H1 (cell line): ENCODE measurements at regions not wholly inside any gene's neighbourhood (a gene's known extent, or its start where the extent isn't known, plus 50 kb on each side); places are given as distances from the start of the nearest gene placed in this dataset.

Experiments
- CTCF ChIA-PET: fragments of 300-600 bp; sonication (Branson Sonifier 250); formaldehyde crosslinking; loops from one replicate; lab custom pipeline; 2021; ENCODE audit not compliant: partially characterized antibody; lab: Charles Lee
- POLR2A ChIA-PET: fragments of 300-600 bp; sonication (Branson Sonifier 250); formaldehyde crosslinking; loops from one replicate; lab custom pipeline; 2021; ENCODE audit warnings: inconsistent platforms; ENCODE audit not compliant: partially characterized antibody; lab: Charles Lee
- DNase-seq, 2 experiments: peaks; one replicate each; pipeline versions ENCODE4 v3.0.0 to v3.0.0-alpha.2; 2010 to 2022; ENCODE audit warnings: low spot score in 2 of 2, low read depth in 1 of 2, mixed read lengths in 1 of 2
- FAIRE-seq: peaks from 2 replicates; lab custom pipeline; 2011; peaks lifted over from hg19 to GRCh38; lab: Jason Lieb, UNC
- H2AFZ ChIP-seq: 2 replicates; pipeline ENCODE4 v1.8.1; 2012; ENCODE audit warnings: low read length, inconsistent platforms
- H2AK5ac ChIP-seq: 2 replicates; pipeline ENCODE4 v1.6.1; 2013; ENCODE audit warnings: low read depth, low read length
- H2BK120ac ChIP-seq: replicated peaks from 2 replicates; pipeline ENCODE3; 2013; ENCODE audit warnings: low read depth, low read length, inconsistent platforms
- H2BK12ac ChIP-seq: 2 replicates; pipeline ENCODE4 v1.6.1; 2013; ENCODE audit warnings: low read depth, low read length
- H2BK15ac ChIP-seq: 2 replicates; pipeline ENCODE4 v1.6.1; 2013; ENCODE audit warnings: low read length
- H2BK20ac ChIP-seq: 2 replicates; pipeline ENCODE4 v1.6.1; 2013; ENCODE audit warnings: low read length
- H2BK5ac ChIP-seq: 2 replicates; pipeline ENCODE4 v1.6.1; 2013; ENCODE audit warnings: low read depth, low read length
- H3K14ac ChIP-seq: 2 replicates; pipeline ENCODE4 v1.6.1; 2013; ENCODE audit warnings: inconsistent platforms; ENCODE audit not compliant: insufficient read length
- H3K18ac ChIP-seq: 2 replicates; pipeline ENCODE4 v1.6.1; 2013; ENCODE audit warnings: low read length; ENCODE audit errors: extremely low read depth
- H3K23ac ChIP-seq: 2 replicates; pipeline ENCODE4 v1.6.1; 2013; ENCODE audit warnings: inconsistent platforms; ENCODE audit not compliant: insufficient read length
- H3K23me2 ChIP-seq: 2 replicates; pipeline ENCODE4 v1.6.1; 2013; ENCODE audit warnings: low read depth, low read length
- H3K27ac ChIP-seq: 2 replicates; pipeline ENCODE4 v1.6.1; 2011; ENCODE audit warnings: low read depth, low read length, inconsistent platforms
- H3K27me3 ChIP-seq, 4 experiments: replicated peaks in 1 of 4; 1 replicate in 1 of 4; 2 replicates in 3 of 4; pipeline versions ENCODE4 v1.6.1 to v1.8.1; 2011 to 2013; ENCODE audit warnings: low read length in 3 of 4, mild to moderate bottlenecking in 3 of 4, inconsistent platforms in 2 of 4, mixed read lengths in 2 of 4, moderate library complexity in 1 of 4; ENCODE audit not compliant: control insufficient read depth in 3 of 4, insufficient read depth in 3 of 4; ENCODE audit errors: extremely low read depth in 1 of 4
- H3K36me3 ChIP-seq, 4 experiments: 2 replicates each; pipeline versions ENCODE4 v1.6.1 to v1.8.1; 2011 to 2013; ENCODE audit warnings: mild to moderate bottlenecking in 4 of 4, low read length in 3 of 4, moderate library complexity in 2 of 4, control low read depth in 1 of 4, inconsistent platforms in 1 of 4; ENCODE audit not compliant: insufficient read depth in 4 of 4, control insufficient read depth in 2 of 4
- H3K4ac ChIP-seq: replicated peaks from 2 replicates; pipeline ENCODE3; 2013; ENCODE audit warnings: low read length, low read depth, mixed read lengths, inconsistent platforms; ENCODE audit not compliant: insufficient read length
- H3K4me1 ChIP-seq, 4 experiments: replicated peaks in 1 of 4; 1 replicate in 1 of 4; 2 replicates in 3 of 4; pipeline versions ENCODE4 v1.6.1 to v1.8.1; 2011 to 2013; ENCODE audit warnings: low read length in 3 of 4, inconsistent platforms in 2 of 4, mixed read lengths in 1 of 4; ENCODE audit not compliant: insufficient read depth in 4 of 4, control insufficient read depth in 3 of 4
- H3K4me2 ChIP-seq, 2 experiments: 2 replicates each; pipeline versions ENCODE4 v1.6.1 to v1.8.1; 2011 to 2013; ENCODE audit warnings: low read depth in 2 of 2, low read length in 2 of 2, control low read depth in 1 of 2, inconsistent platforms in 1 of 2, mild to moderate bottlenecking in 1 of 2; ENCODE audit not compliant: insufficient read depth in 1 of 2
- H3K4me3 ChIP-seq, 4 experiments: fragments of 200-600, 300-600 bp in 1 of 4; sonication (generic), shearing (Covaris generic), sonication (Bioruptor Twin) in 1 of 4; 2 replicates each; pipeline versions ENCODE4 v1.5.1 to v1.8.1; 2011 to 2016; ENCODE audit warnings: low read length in 4 of 4, low read depth in 3 of 4, control low read depth in 2 of 4, inconsistent platforms in 2 of 4, mild to moderate bottlenecking in 2 of 4, mixed read lengths in 1 of 4, moderate library complexity in 1 of 4; ENCODE audit not compliant: insufficient read depth in 2 of 4; ENCODE audit errors: extremely low read depth in 1 of 4
- H3K56ac ChIP-seq: replicated peaks from 2 replicates; pipeline ENCODE3; 2013; ENCODE audit warnings: low read depth, mild to moderate bottlenecking, mixed read lengths, low read length, inconsistent platforms; ENCODE audit not compliant: insufficient read length
- H3K79me1 ChIP-seq: 2 replicates; pipeline ENCODE4 v1.6.1; 2013; ENCODE audit warnings: low read depth, low read length, control low read depth
- H3K79me2 ChIP-seq, 2 experiments: 2 replicates each; pipeline versions ENCODE4 v1.6.1 to v1.8.1; 2012 to 2013; ENCODE audit warnings: low read length in 2 of 2, mild to moderate bottlenecking in 2 of 2, inconsistent platforms in 1 of 2; ENCODE audit not compliant: insufficient read depth in 2 of 2, control insufficient read depth in 1 of 2
- H3K9ac ChIP-seq, 4 experiments: replicated peaks in 1 of 4; 1 replicate in 1 of 4; 2 replicates in 3 of 4; pipeline versions ENCODE4 v1.6.1 to v1.8.1; 2011 to 2013; ENCODE audit warnings: low read depth in 3 of 4, low read length in 3 of 4, control low read depth in 2 of 4, mild to moderate bottlenecking in 2 of 4, moderate library complexity in 2 of 4, inconsistent platforms in 1 of 4; ENCODE audit errors: extremely low read depth in 1 of 4
- H3K9me3 ChIP-seq, 2 experiments: 2 replicates each; pipeline versions ENCODE4 v1.6.1 to v1.8.1; 2012 to 2013; ENCODE audit warnings: mild to moderate bottlenecking in 2 of 2, moderate library complexity in 2 of 2, control low read depth in 1 of 2, inconsistent platforms in 1 of 2, low read depth in 1 of 2, low read length in 1 of 2, mixed read lengths in 1 of 2; ENCODE audit not compliant: insufficient read depth in 2 of 2
- H4K20me1 ChIP-seq, 2 experiments: replicated peaks in 1 of 2; 2 replicates each; pipeline versions ENCODE3 to v1.8.1; 2011 to 2013; ENCODE audit warnings: inconsistent platforms in 2 of 2, low read length in 2 of 2, mild to moderate bottlenecking in 1 of 2; ENCODE audit not compliant: insufficient read depth in 2 of 2, control insufficient read depth in 1 of 2
- H4K5ac ChIP-seq: 2 replicates; pipeline ENCODE4 v1.6.1; 2013; ENCODE audit warnings: low read length, low read depth, mixed read lengths, inconsistent platforms; ENCODE audit not compliant: insufficient read length
- H4K8ac ChIP-seq: 2 replicates; pipeline ENCODE4 v1.8.0; 2013; ENCODE audit warnings: mild to moderate bottlenecking, moderate library complexity, low read length, inconsistent platforms; ENCODE audit not compliant: insufficient read depth; ENCODE audit errors: extremely low read depth
- H4K91ac ChIP-seq: replicated peaks from 2 replicates; pipeline ENCODE3; 2013; ENCODE audit warnings: low read length, mixed read lengths, inconsistent platforms; ENCODE audit not compliant: insufficient read length
- CBX8 ChIP-seq: fragments of 300-800, 300-1000 bp; sonication (generic); IDR thresholded peaks from 2 replicates; pipeline ENCODE4 v1.7.1; 2016; ENCODE audit warnings: low read depth, low read length, borderline replicate concordance
- CEBPB ChIP-seq: IDR thresholded peaks from 2 replicates; pipeline ENCODE4 v1.6.1; 2012; ENCODE audit warnings: low read depth, low read length
- CREB1 ChIP-seq: IDR thresholded peaks from 2 replicates; pipeline ENCODE4 v1.6.1; 2012; ENCODE audit warnings: inconsistent platforms
- EP300 ChIP-seq, 2 experiments: IDR thresholded peaks; 1 replicate in 1 of 2; 2 replicates in 1 of 2; pipeline ENCODE4 v1.6.1; 2011 to 2012; ENCODE audit warnings: low read depth in 2 of 2, low read length in 2 of 2, mild to moderate bottlenecking in 2 of 2, borderline replicate concordance in 1 of 2, inconsistent platforms in 1 of 2, moderate library complexity in 1 of 2
- FOSL1 ChIP-seq: IDR thresholded peaks from 2 replicates; pipeline ENCODE4 v1.6.1; 2011; ENCODE audit warnings: mild to moderate bottlenecking, low read depth, low read length, moderate library complexity; ENCODE audit not compliant: insufficient read depth
- GTF2F1 ChIP-seq: IDR thresholded peaks from 2 replicates; pipeline ENCODE4 v1.6.1; 2012; ENCODE audit warnings: low read depth, low read length, improper control_type of control experiment, borderline replicate concordance
- JUND ChIP-seq: IDR thresholded peaks from 2 replicates; pipeline ENCODE4 v1.6.1; 2011; ENCODE audit warnings: mild to moderate bottlenecking, improper control_type of control experiment, low read length
- RFX5 ChIP-seq: IDR thresholded peaks from 2 replicates; pipeline ENCODE4 v1.6.1; 2011; ENCODE audit warnings: low read depth, low read length, improper control_type of control experiment, borderline replicate concordance
- WGBS, 2 experiments: shearing (Covaris generic) in 1 of 2; methylation state at CpG; one replicate each; pipeline versions ENCODE4 v1.1.6 to v1.1.7; 2013 to 2015; ENCODE audit warnings: low lambda C conversion rate in 2 of 2, mixed read lengths in 2 of 2, inconsistent platforms in 1 of 2, low coverage in 1 of 2, missing lambda C conversion rate in 1 of 2; ENCODE audit not compliant: insufficient replicate concordance in 2 of 2, insufficient coverage in 1 of 2, insufficient read length in 1 of 2; ENCODE audit errors: extremely low coverage in 1 of 2, missing lambda C conversion rate in 1 of 2; 5-methylcytosine and 5-hydroxymethylcytosine counted together
- TF ChIP-seq, protein P1 (sequence below): IDR thresholded peaks from 2 replicates; pipeline ENCODE4 v1.6.1; 2012; ENCODE audit warnings: inconsistent platforms

DNA sequence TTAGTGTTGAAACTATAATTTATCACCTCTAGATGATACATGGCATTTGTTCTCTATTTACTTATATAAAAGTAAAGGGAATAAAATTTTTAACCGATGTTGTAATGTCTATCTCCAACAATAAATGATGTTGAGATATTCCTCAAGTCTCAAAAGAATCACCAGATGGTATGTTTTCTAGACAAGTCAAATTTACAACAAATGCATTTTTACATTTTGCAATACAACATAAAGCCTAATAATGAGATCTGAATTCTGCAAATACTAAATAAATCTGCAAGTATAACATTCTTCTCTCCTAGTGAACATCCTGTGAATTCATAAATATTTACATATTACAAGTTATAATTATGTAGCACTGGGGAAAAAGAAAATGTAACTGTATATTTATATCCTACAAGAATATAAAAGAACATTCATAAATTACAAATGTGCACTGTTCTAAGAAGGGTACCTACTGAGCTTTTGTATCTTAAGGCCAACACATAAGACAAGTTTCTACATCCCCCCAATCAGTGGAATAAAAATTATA, 1504.4 kb upstream of the ZEB2 start:
- H2AK5ac ChIP-seq = no peak overlapping the region
- no peak overlapping the region for H2BK20ac ChIP-seq
- no peak overlapping the region for H2BK12ac ChIP-seq
- no peaks in the 10 kb centered on the region for H3K27me3 ChIP-seq
- H2AFZ ChIP-seq = no peak overlapping the region
- no peak overlapping the region for H3K4me3 ChIP-seq
- H2BK15ac ChIP-seq = no peak overlapping the region
- no peak overlapping the region for H3K4ac ChIP-seq
- no peak overlapping the region for H3K9ac ChIP-seq
- H3K36me3 ChIP-seq = no peaks in the 10 kb centered on the region
- no peak overlapping the region for H3K23ac ChIP-seq
- no peak overlapping the region for H3K4me2 ChIP-seq
- H3K18ac ChIP-seq = no peak overlapping the region
- no peaks in the 10 kb centered on the region for H3K79me1 ChIP-seq
- no peak overlapping the region for H3K14ac ChIP-seq
- no peaks in the 10 kb centered on the region for H3K79me2 ChIP-seq
- H3K23me2 ChIP-seq = no peaks in the 10 kb centered on the region
- no peaks in the 10 kb centered on the region for H3K9me3 ChIP-seq
- ChIA-PET CTCF (no interaction called here), POLR2A (no interaction called here)
- TF ChIP-seq, protein P1, sequence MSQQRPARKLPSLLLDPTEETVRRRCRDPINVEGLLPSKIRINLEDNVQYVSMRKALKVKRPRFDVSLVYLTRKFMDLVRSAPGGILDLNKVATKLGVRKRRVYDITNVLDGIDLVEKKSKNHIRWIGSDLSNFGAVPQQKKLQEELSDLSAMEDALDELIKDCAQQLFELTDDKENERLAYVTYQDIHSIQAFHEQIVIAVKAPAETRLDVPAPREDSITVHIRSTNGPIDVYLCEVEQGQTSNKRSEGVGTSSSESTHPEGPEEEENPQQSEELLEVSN = no peak
- TF ChIP-seq CEBPB (no peak), CBX8 (no peak), CREB1 (no peak), JUND (no peak), GTF2F1 (no peak), RFX5 (no peak), FOSL1 (no peak), EP300 (IDR thresholded peaks at IDR 0.05; ENCODE audit: borderline replicate concordance in 1 of 2, low read depth in 2 of 2, low read length in 2 of 2) (no peak)
- no peak overlapping the region for H4K8ac ChIP-seq
- no peak overlapping the region for H3K27ac ChIP-seq
- WGBS, 2 experiments = 86% methylated on average over 1 of the region's 1 CpG; no CpG with 5 or more reads in 1 of the 2 experiments
- H2BK5ac ChIP-seq = no peak overlapping the region
- no peak overlapping the region for H4K91ac ChIP-seq
- FAIRE-seq (no peak), DNase-seq (no peak)
- H3K56ac ChIP-seq = no peak overlapping the region
- no peaks in the 10 kb centered on the region for H4K20me1 ChIP-seq
- no peaks in the 10 kb centered on the region for H3K4me1 ChIP-seq
- H2BK120ac ChIP-seq = no peak overlapping the region
- H4K5ac ChIP-seq = no peak overlapping the region
